GM19463 (cell line): ENCODE measurements at regions not wholly inside any gene's neighbourhood (a gene's known extent, or its start where the extent isn't known, plus 50 kb on each side); places are given as distances from the start of the nearest gene placed in this dataset.
A peak's percentile ranks its signal among the peaks of the same experiment; 100 is the strongest.

Source experiments
- ATAC-seq: cut with Tn5 transposase; IDR thresholded peaks from one replicate; pipeline ENCODE4 v1.9.1; 2021; ENCODE audit warnings: mild to moderate bottlenecking, moderate library complexity; ENCODE audit not compliant: unreplicated experiment

- no peak for ATAC-seq
Observed at GRCh38 chr4:159498446-159499115, 395.7 kb downstream of the RAPGEF2 start.

GRCh38 chr4:159500861-159501260 lies 398.0 kb downstream of the RAPGEF2 start:
- ATAC-seq, result no peak

- ATAC-seq, result no peak
Observed at GRCh38 chr4:159503236-159504008, 400.5 kb downstream of the RAPGEF2 start.

- ATAC-seq, result no peak
Observed at GRCh38 chr4:159504684-159505083, 401.8 kb downstream of the RAPGEF2 start.

GRCh38 chr4:159505266-159505975 lies 402.5 kb downstream of the RAPGEF2 start:
- ATAC-seq, result no peak

GRCh38 chr4:159506801-159507517 lies 404.1 kb downstream of the RAPGEF2 start:
- ATAC-seq, result no peak

GRCh38 chr4:159508917-159509500 lies 406.1 kb downstream of the RAPGEF2 start:
- ATAC-seq, result no peak

GRCh38 chr4:159512348-159512747 lies 409.5 kb downstream of the RAPGEF2 start:
- ATAC-seq, result no peak

- ATAC-seq, result no peak
Observed at GRCh38 chr4:159515314-159516025, 412.6 kb downstream of the RAPGEF2 start.

GRCh38 chr4:159516556-159517140 lies 413.8 kb downstream of the RAPGEF2 start:
- ATAC-seq, result no peak

- ATAC-seq, result no peak
Observed at GRCh38 chr4:159520074-159520473, 417.2 kb downstream of the RAPGEF2 start.

- no peak for ATAC-seq
Observed at GRCh38 chr4:159526172-159526571, 423.3 kb downstream of the RAPGEF2 start.

- no peak for ATAC-seq
Observed at GRCh38 chr4:159534655-159535054, 431.8 kb downstream of the RAPGEF2 start.

- ATAC-seq, result no peak
Observed at GRCh38 chr4:159538556-159538955, 435.7 kb downstream of the RAPGEF2 start.

GRCh38 chr4:159540038-159540437 lies 437.2 kb downstream of the RAPGEF2 start:
- ATAC-seq, result no peak

- no peak for ATAC-seq
Observed at GRCh38 chr4:159540501-159540900, 437.6 kb downstream of the RAPGEF2 start.

GRCh38 chr4:159541143-159541542 lies 438.3 kb downstream of the RAPGEF2 start:
- ATAC-seq, result no peak

- no peak for ATAC-seq
Observed at GRCh38 chr4:159542296-159542695, 439.4 kb downstream of the RAPGEF2 start.

- ATAC-seq, result no peak
Observed at GRCh38 chr4:159543831-159544230, 441.0 kb downstream of the RAPGEF2 start.

- peak; percentile 48 for ATAC-seq
Observed at GRCh38 chr4:159545556-159545955, 442.7 kb downstream of the RAPGEF2 start.
